Gastroesophageal sphincter (tissue), 3 donors: ENCODE measurements at regions not wholly inside any gene's neighbourhood (a gene's known extent, or its start where the extent isn't known, plus 50 kb on each side); places are given as distances from the start of the nearest gene placed in this dataset.

Experiments used
- CTCF ChIP-seq, 4 experiments: fragments of 200-600 bp in 2 of 4; fragments of 450-650 bp in 2 of 4; sonication (generic) in 1 of 4; IDR thresholded peaks; one replicate each; pipeline ENCODE4 v1.5.1; 2017 to 2019; ENCODE audit warnings: antibody characterized with exemption in 4 of 4, mild to moderate bottlenecking in 2 of 4, moderate library complexity in 2 of 4
- EP300 ChIP-seq: sonication (generic); formaldehyde crosslinking; IDR thresholded peaks from one replicate; pipeline ENCODE4 v1.6.1; 2017; ENCODE audit warnings: antibody characterized with exemption, mild to moderate bottlenecking

- no peak for TF ChIP-seq CTCF (IDR thresholded peaks at IDR 0.05)
- no peak for TF ChIP-seq EP300
Measured at GRCh38 chr13:99057310-99057975, 79.6 kb upstream of the DOCK9 start.
